Effector memory CD4-positive, alpha-beta T cell (primary cell): ENCODE measurements at regions not wholly inside any gene's neighbourhood (a gene's known extent, or its start where the extent isn't known, plus 50 kb on each side); places are given as distances from the start of the nearest gene placed in this dataset.

ENCODE experiments used
- DNase-seq, 3 donors: peaks; one replicate each; pipeline ENCODE4 v3.0.0-alpha.2; 2020
- H3K27ac ChIP-seq: 2 replicates; pipeline ENCODE4 v1.7.0; 2013; ENCODE audit warnings: mild to moderate bottlenecking, low read length, moderate library complexity; ENCODE audit not compliant: insufficient read depth, poor library complexity, severe bottlenecking
- H3K27me3 ChIP-seq: replicated peaks from 2 replicates; pipeline ENCODE4 v1.7.0; 2013; ENCODE audit warnings: mild to moderate bottlenecking, low read length; ENCODE audit not compliant: insufficient read depth, control insufficient read depth, poor library complexity, severe bottlenecking
- H3K36me3 ChIP-seq: 2 replicates; pipeline ENCODE4 v1.7.0; 2013; ENCODE audit warnings: mild to moderate bottlenecking, low read length, moderate library complexity; ENCODE audit not compliant: control insufficient read depth, insufficient read depth
- H3K4me1 ChIP-seq: 2 replicates; pipeline ENCODE4 v1.7.0; 2013; ENCODE audit warnings: low read length, mild to moderate bottlenecking; ENCODE audit not compliant: control insufficient read depth, insufficient read depth, poor library complexity, severe bottlenecking
- H3K4me3 ChIP-seq: 2 replicates; pipeline ENCODE4 v1.7.0; 2013; ENCODE audit warnings: low read length, low read depth, mild to moderate bottlenecking; ENCODE audit not compliant: insufficient read depth, poor library complexity, severe bottlenecking
- H3K9me3 ChIP-seq: 2 replicates; pipeline ENCODE4 v1.7.0; 2013; ENCODE audit warnings: mild to moderate bottlenecking, low read length, moderate library complexity; ENCODE audit not compliant: control insufficient read depth

DNA sequence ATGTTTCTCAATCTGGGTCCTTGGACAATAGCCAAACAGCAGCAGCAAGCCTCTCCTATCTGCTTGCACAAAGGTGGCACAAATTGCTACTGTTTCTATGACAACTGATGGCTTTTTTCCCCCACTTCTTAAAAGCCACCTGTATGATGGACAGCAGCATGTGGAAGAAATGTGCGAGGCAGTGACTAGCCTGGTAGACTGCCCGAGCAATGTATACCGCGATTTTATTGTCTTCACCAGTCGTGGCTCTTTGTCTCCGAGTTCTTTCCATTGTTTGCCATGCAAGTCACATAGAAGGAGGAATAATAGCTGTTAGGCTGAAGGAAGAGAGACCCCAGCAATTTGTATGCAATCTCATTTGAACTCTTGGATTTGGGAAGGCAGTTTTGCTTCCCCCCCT, 79.4 kb downstream of the S1PR1 start:
- DNase-seq, result no peak
- no peaks in the 10 kb centered on the region for H3K27me3 ChIP-seq
- no peak overlapping the region for H3K27ac ChIP-seq
- H3K36me3 ChIP-seq, result no peaks in the 10 kb centered on the region
- H3K4me3 ChIP-seq, result no peak overlapping the region
- no peaks in the 10 kb centered on the region for H3K9me3 ChIP-seq
- H3K4me1 ChIP-seq, result peaks cover 15% of the 10 kb centered on the region

DNA sequence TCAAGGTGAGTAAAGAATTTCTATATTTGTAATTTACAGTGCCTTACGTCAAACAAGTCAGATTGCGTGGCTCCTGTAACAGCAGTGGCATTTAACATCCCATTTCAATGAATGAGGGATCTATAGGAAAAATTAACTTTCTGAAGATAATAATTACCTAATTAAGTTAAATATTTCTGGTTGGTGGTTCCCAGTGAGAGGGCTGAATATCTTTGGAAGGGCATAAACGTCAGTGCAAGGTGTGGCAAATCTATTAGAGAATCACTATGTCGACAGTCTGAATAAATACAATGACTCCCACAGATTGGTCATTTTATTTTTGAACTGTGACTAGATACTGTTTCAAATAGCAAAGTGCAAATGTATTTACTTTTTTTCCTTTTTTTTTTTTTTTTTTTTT, 80.0 kb downstream of the S1PR1 start:
- DNase-seq, result no peak
- no peaks in the 10 kb centered on the region for H3K36me3 ChIP-seq
- peaks cover 9% of the 10 kb centered on the region for H3K4me1 ChIP-seq
- H3K27me3 ChIP-seq, result no peaks in the 10 kb centered on the region
- no peak overlapping the region for H3K4me3 ChIP-seq
- H3K9me3 ChIP-seq, result no peaks in the 10 kb centered on the region
- no peak overlapping the region for H3K27ac ChIP-seq

DNA sequence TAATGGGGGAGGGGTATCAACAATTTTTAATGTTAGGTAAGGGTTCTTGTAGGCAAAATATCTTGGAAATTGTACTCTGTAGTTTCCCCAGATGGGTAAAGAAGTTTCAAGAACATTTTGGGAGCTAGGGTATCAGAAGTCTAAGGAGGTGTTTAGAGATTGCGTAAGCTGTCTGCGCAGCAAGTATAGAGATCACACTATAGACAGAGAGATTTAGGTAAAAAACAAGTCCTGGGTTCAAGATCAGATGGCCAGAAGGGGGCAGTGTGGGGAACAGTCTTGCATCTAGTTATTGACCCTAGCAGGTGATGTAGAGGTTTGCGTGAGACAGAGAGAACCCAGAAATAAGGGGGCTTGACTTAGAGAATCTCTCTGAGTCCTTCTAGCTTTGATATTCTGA, 80.8 kb downstream of the S1PR1 start:
- Histone ChIP-seq H3K27ac (no peak overlapping the region), H3K4me3 (no peak overlapping the region), H3K4me1 (peaks cover 2% of the 10 kb centered on the region), H3K27me3 (no peaks in the 10 kb centered on the region), H3K36me3 (no peaks in the 10 kb centered on the region), H3K9me3 (no peaks in the 10 kb centered on the region)
- no peak for DNase-seq

DNA sequence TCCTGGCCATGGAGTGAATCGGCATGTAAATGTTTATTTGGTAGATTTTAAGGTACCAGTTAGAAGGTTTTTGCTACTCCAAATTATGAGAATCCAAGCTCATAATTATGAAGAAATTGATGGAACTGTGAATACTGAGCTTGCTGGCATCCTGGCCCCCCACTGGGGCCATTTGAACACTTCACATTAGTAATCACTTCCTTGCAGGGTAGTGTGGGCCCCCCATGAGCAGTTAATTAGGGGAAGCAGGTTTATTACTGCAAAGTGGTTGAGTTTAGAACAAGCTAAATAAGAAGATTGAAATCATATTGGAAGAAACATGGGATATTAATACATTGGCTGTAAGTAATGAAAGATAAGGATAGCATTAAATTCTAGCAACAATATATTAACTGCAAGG, 86.7 kb downstream of the S1PR1 start:
- H3K4me1 ChIP-seq, result no peaks in the 10 kb centered on the region
- no peak overlapping the region for H3K4me3 ChIP-seq
- no peaks in the 10 kb centered on the region for H3K9me3 ChIP-seq
- no peak for DNase-seq
- H3K27me3 ChIP-seq, result no peaks in the 10 kb centered on the region
- H3K36me3 ChIP-seq, result no peaks in the 10 kb centered on the region
- H3K27ac ChIP-seq, result no peak overlapping the region

DNA sequence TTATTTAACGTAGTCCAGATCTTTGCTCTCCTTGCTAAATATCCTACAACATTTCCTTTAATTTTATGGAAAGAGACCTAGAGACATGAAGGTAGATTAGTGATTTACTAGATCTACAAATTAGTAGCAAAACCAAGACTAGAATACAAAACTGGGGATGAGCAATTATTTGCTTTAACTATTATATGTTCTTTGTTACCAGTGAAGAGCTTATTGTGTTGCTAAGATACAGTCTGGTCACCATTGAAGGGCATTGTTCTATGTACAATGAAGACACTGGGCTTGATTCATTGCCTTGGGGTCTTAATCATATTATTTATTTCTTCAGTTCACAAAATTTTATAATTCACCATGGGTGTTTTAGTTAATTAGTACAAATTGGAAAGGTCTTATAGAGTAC, 88.3 kb downstream of the S1PR1 start:
- H3K27ac ChIP-seq, result no peak overlapping the region
- no peaks in the 10 kb centered on the region for H3K9me3 ChIP-seq
- no peak overlapping the region for H3K4me3 ChIP-seq
- no peak for DNase-seq
- no peaks in the 10 kb centered on the region for H3K36me3 ChIP-seq
- H3K27me3 ChIP-seq, result no peaks in the 10 kb centered on the region
- H3K4me1 ChIP-seq, result no peaks in the 10 kb centered on the region

DNA sequence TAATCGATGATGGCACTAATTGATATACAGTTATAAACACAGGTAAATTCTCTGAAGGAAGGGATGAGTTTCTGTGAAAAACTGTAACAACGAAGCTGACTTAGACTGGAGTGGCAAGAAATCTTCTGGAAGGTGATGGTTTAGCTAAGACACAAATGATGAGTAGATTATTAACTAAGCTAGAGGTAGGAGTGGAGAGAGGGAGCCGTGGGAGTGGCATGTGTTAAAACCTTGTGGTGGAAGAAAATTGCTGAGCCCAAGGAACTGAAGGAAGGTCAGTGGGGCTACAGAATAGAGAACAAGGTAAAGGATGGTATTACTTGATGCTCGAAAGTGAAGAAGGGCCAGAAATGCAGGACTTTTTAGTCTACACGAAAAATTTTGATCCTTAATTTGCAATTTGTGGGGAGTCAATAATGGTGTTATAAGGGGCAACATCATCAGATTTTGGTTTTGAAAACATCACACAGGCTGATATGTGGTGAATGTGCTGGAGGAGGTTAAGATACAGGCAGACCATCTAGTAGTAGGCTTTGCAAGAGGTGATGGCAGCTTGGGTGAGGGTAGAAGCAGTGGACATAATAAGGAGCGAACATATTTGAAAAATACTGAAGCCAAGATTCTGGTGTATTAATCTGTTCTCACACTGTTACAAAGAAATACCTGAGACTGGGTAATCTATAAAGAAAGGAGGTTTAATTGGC, 93.8 kb downstream of the S1PR1 start:
- no peak overlapping the region for H3K4me3 ChIP-seq
- H3K4me1 ChIP-seq, result no peaks in the 10 kb centered on the region
- no peaks in the 10 kb centered on the region for H3K27me3 ChIP-seq
- H3K9me3 ChIP-seq, result no peaks in the 10 kb centered on the region
- no peak for DNase-seq
- no peaks in the 10 kb centered on the region for H3K36me3 ChIP-seq
- no peak overlapping the region for H3K27ac ChIP-seq

DNA sequence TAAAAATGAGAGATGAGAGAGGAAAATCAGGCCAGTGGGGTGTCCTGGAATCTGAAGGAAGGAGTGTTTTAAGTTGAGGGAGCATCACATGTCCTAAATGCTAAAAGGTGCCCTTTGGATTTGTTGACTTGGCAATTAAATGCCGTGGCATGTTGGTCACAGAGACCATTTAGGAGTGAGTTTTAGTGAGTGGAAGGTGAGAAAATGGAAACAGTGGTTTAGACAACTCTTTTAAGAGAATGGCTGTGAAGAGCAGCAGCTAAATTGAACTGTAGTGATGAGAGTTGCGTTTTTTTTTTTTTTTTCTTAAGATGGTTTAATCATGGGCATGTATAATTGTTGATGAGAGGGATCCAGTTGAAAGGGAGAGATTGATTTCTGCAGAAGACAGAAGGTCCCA, 95.0 kb downstream of the S1PR1 start:
- Histone ChIP-seq H3K4me1 (no peaks in the 10 kb centered on the region), H3K4me3 (no peak overlapping the region), H3K27me3 (no peaks in the 10 kb centered on the region), H3K9me3 (no peaks in the 10 kb centered on the region), H3K27ac (no peak overlapping the region), H3K36me3 (no peaks in the 10 kb centered on the region)
- no peak for DNase-seq

DNA sequence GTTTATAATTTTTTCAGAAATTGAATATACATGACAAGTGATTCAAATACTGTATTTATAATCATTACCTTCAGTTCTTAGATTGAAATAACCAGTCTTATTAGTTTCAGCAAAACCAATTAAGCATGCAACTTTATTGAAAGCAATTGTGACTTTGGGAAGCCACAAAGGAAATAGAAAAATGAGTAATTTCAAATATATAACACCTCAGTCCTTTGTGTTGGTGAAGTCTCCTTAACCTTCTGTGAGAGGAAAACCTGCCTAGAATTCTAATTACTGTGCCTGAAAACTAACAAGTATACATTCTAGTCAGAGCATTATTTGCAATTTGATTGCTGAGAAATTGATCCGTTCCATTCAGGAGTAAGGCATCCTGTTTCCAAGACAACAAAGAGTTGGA, 95.8 kb downstream of the S1PR1 start:
- DNase-seq, result no peak
- H3K4me3 ChIP-seq, result no peak overlapping the region
- H3K27me3 ChIP-seq, result no peaks in the 10 kb centered on the region
- H3K4me1 ChIP-seq, result no peaks in the 10 kb centered on the region
- H3K27ac ChIP-seq, result no peak overlapping the region
- no peaks in the 10 kb centered on the region for H3K36me3 ChIP-seq
- H3K9me3 ChIP-seq, result no peaks in the 10 kb centered on the region

DNA sequence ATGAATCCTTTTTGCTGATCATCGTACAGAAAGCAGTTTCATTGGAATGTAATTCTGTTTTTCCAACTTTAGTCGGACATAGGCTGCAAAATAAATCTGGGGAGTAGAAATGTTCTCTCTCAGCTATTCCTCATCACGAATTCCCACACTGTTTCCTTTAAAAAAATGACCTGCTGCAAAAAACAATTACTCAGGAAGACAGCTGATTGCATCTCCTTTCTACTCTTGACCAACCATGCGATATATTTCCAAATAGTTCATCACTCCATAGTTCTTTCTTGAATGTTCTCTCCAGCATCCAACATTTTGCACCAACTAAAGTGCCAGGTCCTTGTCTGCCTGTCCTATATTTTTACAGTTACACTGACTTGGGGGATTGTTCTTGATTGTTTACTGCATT, 96.4 kb downstream of the S1PR1 start:
- DNase-seq, result no peak
- Histone ChIP-seq H3K4me3 (no peak overlapping the region), H3K36me3 (no peaks in the 10 kb centered on the region)

DNA sequence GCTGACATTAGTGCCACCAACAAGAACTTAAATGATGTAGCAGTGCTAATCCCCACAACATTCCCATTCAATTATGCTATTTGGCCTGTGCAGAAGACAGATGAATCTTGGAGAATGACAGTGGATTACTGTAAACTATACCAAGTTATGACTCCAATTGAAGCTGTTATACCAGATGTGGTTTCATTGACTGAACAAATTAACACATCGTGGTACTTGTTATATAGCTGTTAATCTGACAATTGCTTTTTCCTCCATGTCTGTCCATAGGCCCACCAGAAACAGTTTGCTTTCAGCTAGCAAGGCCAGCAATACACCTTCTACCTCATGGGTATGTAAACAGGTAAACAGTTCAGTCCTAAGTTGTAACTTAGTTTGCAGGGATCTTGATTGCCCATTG, 101.1 kb downstream of the S1PR1 start:
- H3K36me3 ChIP-seq, result no peaks in the 10 kb centered on the region
- H3K4me3 ChIP-seq, result no peak overlapping the region
- H3K27me3 ChIP-seq, result no peaks in the 10 kb centered on the region
- H3K27ac ChIP-seq, result no peak overlapping the region
- DNase-seq, result no peak
- H3K4me1 ChIP-seq, result no peaks in the 10 kb centered on the region
- no peaks in the 10 kb centered on the region for H3K9me3 ChIP-seq

More for the DNA sequence above, 96.4 kb downstream of the S1PR1 start:
- H3K4me1 ChIP-seq, result no peaks in the 10 kb centered on the region
- H3K27me3 ChIP-seq, result no peaks in the 10 kb centered on the region
- H3K9me3 ChIP-seq, result no peaks in the 10 kb centered on the region
- no peak overlapping the region for H3K27ac ChIP-seq
